Keratinocyte (primary cell): ENCODE measurements at regions not wholly inside any gene's neighbourhood (a gene's known extent, or its start where the extent isn't known, plus 50 kb on each side); places are given as distances from the start of the nearest gene placed in this dataset.
"Not testable (repeated sequence)": the region's sequence is repeated elsewhere in the genome, so short reads cannot be mapped to it uniquely, and the experiment has no call there.

Source experiments
- DNase-seq: peaks from one replicate; pipeline ENCODE4 v3.0.0-alpha.2; 2011; ENCODE audit warnings: low read depth, missing footprints, low spot score
- FAIRE-seq: peaks from 2 replicates; lab custom pipeline; 2011; peaks lifted over from hg19 to GRCh38; lab: Jason Lieb, UNC
- H2AFZ ChIP-seq: 2 replicates; pipeline ENCODE4 v1.6.0; 2012; ENCODE audit warnings: low read length, control low read depth, inconsistent platforms; ENCODE audit not compliant: control insufficient read depth
- H3K27ac ChIP-seq: 2 replicates; pipeline ENCODE4 v1.5.1; 2011; ENCODE audit warnings: low read length; ENCODE audit not compliant: control insufficient read depth, insufficient read depth
- H3K27me3 ChIP-seq: 3 replicates; pipeline ENCODE4 v1.6.0; 2011; ENCODE audit warnings: low read length; ENCODE audit not compliant: control insufficient read depth, insufficient read depth; ENCODE audit errors: extremely low read depth
- H3K36me3 ChIP-seq, 2 experiments: 2 replicates in 1 of 2; 3 replicates in 1 of 2; pipeline ENCODE4 v1.5.1; 2011; ENCODE audit warnings: low read length in 2 of 2, mild to moderate bottlenecking in 1 of 2; ENCODE audit not compliant: control insufficient read depth in 2 of 2, insufficient read depth in 2 of 2; ENCODE audit errors: extremely low read depth in 1 of 2
- H3K4me1 ChIP-seq: 3 replicates; pipeline ENCODE4 v1.5.1; 2011; ENCODE audit warnings: low read length; ENCODE audit not compliant: control insufficient read depth, insufficient read depth; ENCODE audit errors: extremely low read depth
- H3K4me2 ChIP-seq: 3 replicates; pipeline ENCODE4 v1.6.0; 2011; ENCODE audit warnings: low read depth, low read length; ENCODE audit not compliant: control insufficient read depth, insufficient read depth; ENCODE audit errors: extremely low read depth
- H3K4me3 ChIP-seq, 3 experiments: fragments of 200-600 bp in 1 of 3; sonication (generic) in 1 of 3; 2 replicates in 2 of 3; 3 replicates in 1 of 3; pipeline ENCODE4 v1.5.1; 2011 to 2016; ENCODE audit warnings: low read length in 3 of 3, mild to moderate bottlenecking in 3 of 3, control low read depth in 2 of 3, inconsistent platforms in 1 of 3, low read depth in 1 of 3, mixed read lengths in 1 of 3, mixed run types in 1 of 3, moderate library complexity in 1 of 3; ENCODE audit not compliant: control insufficient read depth in 2 of 3, insufficient read depth in 2 of 3; ENCODE audit errors: extremely low read depth in 1 of 3
- H3K79me2 ChIP-seq: 2 replicates; pipeline ENCODE4 v1.6.0; 2012; ENCODE audit warnings: low read length; ENCODE audit not compliant: control insufficient read depth, insufficient read depth
- H3K9ac ChIP-seq: 3 replicates; pipeline ENCODE4 v1.6.0; 2011; ENCODE audit warnings: low read length; ENCODE audit not compliant: control insufficient read depth, insufficient read depth; ENCODE audit errors: extremely low read depth
- H3K9me1 ChIP-seq: 3 replicates; pipeline ENCODE4 v1.6.0; 2011; ENCODE audit warnings: low read length; ENCODE audit not compliant: control insufficient read depth, insufficient read depth; ENCODE audit errors: extremely low read depth
- H3K9me3 ChIP-seq: 2 replicates; pipeline ENCODE4 v1.5.1; 2012; ENCODE audit warnings: low read depth, low read length; ENCODE audit not compliant: control insufficient read depth
- H4K20me1 ChIP-seq: 3 replicates; pipeline ENCODE4 v1.6.0; 2011; ENCODE audit warnings: low read length; ENCODE audit not compliant: control insufficient read depth, insufficient read depth; ENCODE audit errors: extremely low read depth
- EZH2 ChIP-seq: IDR thresholded peaks from one replicate; pipeline ENCODE4 v1.6.1; 2012; ENCODE audit warnings: inconsistent platforms, mild to moderate bottlenecking, low read length, moderate library complexity
- dilution Hi-C: fragments of 300-500 bp; cut with MboI; formaldehyde crosslinking; loops from one replicate; pipeline ENCODE4 v1.7.0; 2020; ENCODE audit warnings: low sequenced_read_pairs; ENCODE audit not compliant: extremely low pct_ligation_motif_present
- TF ChIP-seq, protein P1 (sequence below), 3 experiments: IDR thresholded peaks in 1 of 3; conservative IDR thresholded peaks in 1 of 3; optimal IDR thresholded peaks in 1 of 3; 2 replicates in 2 of 3; 3 replicates in 1 of 3; pipeline versions ENCODE3 to v1.5.1; 2011; ENCODE audit warnings: low read length in 3 of 3, mild to moderate bottlenecking in 3 of 3, moderate library complexity in 2 of 3, control low read depth in 1 of 3, inconsistent platforms in 1 of 3; ENCODE audit not compliant: insufficient read depth in 2 of 3; ENCODE audit errors: extremely low read depth in 1 of 3

DNA sequence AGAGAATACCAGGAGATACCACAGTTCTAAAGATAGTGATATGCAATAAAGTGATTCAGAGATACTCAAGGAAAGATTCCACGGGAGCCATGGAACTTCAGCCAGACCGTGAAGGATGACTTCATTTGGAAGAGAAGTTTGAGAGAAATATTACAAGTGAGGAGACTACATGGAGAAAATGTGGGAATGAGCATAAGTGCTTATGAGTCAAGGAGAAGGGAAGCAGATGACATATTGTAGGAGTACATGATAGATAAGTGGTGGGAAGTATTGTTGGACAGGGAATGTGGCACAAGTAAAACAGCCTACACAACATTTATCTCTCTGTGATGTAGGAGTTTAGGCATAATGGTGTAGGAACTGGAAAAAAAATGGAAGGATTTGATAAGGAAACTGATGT lies 122.1 kb upstream of the FBXL17 start:
- FAIRE-seq (no peak), DNase-seq (no peak)
- Histone ChIP-seq H3K4me3 (no peak overlapping the region), H3K4me1 (no peaks in the 10 kb centered on the region), H3K4me2 (no peak overlapping the region), H4K20me1 (no peaks in the 10 kb centered on the region), H3K27ac (no peak overlapping the region), H3K36me3 (no peaks in the 10 kb centered on the region), H2AFZ (no peak overlapping the region), H3K9me1 (no peaks in the 10 kb centered on the region), H3K9ac (no peak overlapping the region), H3K9me3 (no peaks in the 10 kb centered on the region), H3K79me2 (no peaks in the 10 kb centered on the region), H3K27me3 (no peaks in the 10 kb centered on the region)
- dilution Hi-C loops = no loop called here
- no peak for TF ChIP-seq EZH2
- TF ChIP-seq, protein P1, sequence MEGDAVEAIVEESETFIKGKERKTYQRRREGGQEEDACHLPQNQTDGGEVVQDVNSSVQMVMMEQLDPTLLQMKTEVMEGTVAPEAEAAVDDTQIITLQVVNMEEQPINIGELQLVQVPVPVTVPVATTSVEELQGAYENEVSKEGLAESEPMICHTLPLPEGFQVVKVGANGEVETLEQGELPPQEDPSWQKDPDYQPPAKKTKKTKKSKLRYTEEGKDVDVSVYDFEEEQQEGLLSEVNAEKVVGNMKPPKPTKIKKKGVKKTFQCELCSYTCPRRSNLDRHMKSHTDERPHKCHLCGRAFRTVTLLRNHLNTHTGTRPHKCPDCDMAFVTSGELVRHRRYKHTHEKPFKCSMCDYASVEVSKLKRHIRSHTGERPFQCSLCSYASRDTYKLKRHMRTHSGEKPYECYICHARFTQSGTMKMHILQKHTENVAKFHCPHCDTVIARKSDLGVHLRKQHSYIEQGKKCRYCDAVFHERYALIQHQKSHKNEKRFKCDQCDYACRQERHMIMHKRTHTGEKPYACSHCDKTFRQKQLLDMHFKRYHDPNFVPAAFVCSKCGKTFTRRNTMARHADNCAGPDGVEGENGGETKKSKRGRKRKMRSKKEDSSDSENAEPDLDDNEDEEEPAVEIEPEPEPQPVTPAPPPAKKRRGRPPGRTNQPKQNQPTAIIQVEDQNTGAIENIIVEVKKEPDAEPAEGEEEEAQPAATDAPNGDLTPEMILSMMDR (optimal IDR thresholded peaks at IDR 0.05 in 1 of 3, IDR thresholded peaks at IDR 0.05 in 1 of 3, conservative IDR thresholded peaks at IDR 0.05 in 1 of 3; ENCODE audit: extremely low read depth in 1 of 3, insufficient read depth in 2 of 3, low read length in 3 of 3) = no peak

DNA sequence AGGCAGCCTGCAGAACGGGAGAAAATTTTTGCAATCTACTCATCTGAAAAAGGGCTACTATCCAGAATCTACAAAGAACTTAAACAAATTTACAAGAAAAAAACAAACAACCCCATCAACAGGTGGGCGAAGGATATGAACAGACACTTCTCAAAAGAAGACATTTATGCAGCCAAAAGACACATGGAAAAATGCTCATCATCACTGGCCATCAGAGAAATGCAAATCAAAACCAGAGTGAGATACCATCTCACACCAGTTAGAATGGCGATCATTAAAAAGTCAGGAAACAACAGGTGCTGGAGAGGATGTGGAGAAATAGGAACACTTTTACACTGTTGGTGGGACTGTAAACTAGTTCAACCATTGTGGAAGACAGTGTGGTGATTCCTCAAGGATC lies 113.7 kb upstream of the FBXL17 start:
- dilution Hi-C loops = not testable (repeated sequence)

DNA sequence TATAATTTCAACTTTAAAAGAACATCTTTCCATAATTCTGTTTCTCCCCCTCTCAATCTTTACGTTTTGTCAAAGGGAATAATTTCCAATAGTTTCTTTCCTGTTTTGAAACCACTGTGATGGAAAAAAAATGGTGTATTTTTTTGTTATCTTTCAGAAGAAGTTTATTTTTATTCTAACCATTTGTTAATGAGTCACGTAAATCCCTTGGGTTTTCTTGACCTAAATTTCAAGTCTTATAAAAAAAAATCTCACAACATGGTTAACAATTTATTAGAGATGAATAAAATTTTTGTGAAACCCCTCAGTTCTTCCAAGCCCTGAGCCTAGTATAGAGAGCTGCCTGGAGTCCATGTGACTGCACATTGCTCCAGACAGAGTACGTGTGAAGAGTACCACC lies 106.1 kb upstream of the FBXL17 start:
- Histone ChIP-seq H3K27ac (no peak overlapping the region), H4K20me1 (no peaks in the 10 kb centered on the region), H3K4me2 (no peak overlapping the region), H3K9me1 (no peaks in the 10 kb centered on the region), H3K9ac (no peak overlapping the region), H3K4me3 (no peak overlapping the region), H3K27me3 (peaks cover 5% of the 10 kb centered on the region), H3K9me3 (no peaks in the 10 kb centered on the region), H3K36me3 (no peaks in the 10 kb centered on the region), H3K79me2 (no peaks in the 10 kb centered on the region), H2AFZ (no peak overlapping the region), H3K4me1 (no peaks in the 10 kb centered on the region)
- FAIRE-seq = no peak
- no peak for DNase-seq
- no peak for TF ChIP-seq EZH2
- TF ChIP-seq, protein P1 (optimal IDR thresholded peaks at IDR 0.05 in 1 of 3, IDR thresholded peaks at IDR 0.05 in 1 of 3, conservative IDR thresholded peaks at IDR 0.05 in 1 of 3; ENCODE audit: extremely low read depth in 1 of 3, insufficient read depth in 2 of 3, low read length in 3 of 3) = no peak
- dilution Hi-C loops = no loop called here

More for the DNA sequence above, 113.7 kb upstream of the FBXL17 start:
- H3K4me1 ChIP-seq, H3K4me3 ChIP-seq, H2AFZ ChIP-seq, H3K27me3 ChIP-seq, H3K9me1 ChIP-seq, DNase-seq, H3K27ac ChIP-seq, H3K9me3 ChIP-seq, H3K4me2 ChIP-seq, H3K36me3 ChIP-seq, H3K9ac ChIP-seq, FAIRE-seq, H4K20me1 ChIP-seq, H3K79me2 ChIP-seq: not testable (repeated sequence)
